ENCODE measurements at regions not wholly inside any gene's neighbourhood (a gene's known extent, or its start where the extent isn't known, plus 50 kb on each side); places are given as distances from the start of the nearest gene placed in this dataset.

DNA sequence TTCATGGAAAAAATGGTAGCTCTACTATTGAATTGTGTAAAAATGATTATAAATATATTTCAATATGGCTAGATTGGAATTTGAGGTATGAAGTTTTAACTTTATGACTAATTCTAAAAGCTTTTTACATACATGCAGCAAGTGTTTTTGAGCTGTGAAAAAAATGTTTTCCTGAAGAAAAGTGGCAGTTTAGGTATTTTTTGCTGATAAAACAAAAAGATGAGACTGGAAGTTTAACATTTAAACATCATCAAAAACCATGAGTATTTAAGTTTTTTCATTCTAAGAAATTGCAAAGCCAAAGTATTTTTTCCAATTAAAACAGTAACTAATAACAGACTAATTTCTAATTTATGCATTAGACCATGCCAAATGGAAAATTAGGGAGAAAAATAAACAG lies 751.1 kb downstream of the FGF9 start:
- H3K4me3 ChIP-seq = no peak overlapping the region
- TF ChIP-seq POLR2A (IDR thresholded peaks at IDR 0.05) (no peak), EP300 (IDR thresholded peaks at IDR 0.05) (no peak), POLR2AphosphoS5 (IDR thresholded peaks at IDR 0.05) (no peak)
- TF ChIP-seq, protein P1, sequence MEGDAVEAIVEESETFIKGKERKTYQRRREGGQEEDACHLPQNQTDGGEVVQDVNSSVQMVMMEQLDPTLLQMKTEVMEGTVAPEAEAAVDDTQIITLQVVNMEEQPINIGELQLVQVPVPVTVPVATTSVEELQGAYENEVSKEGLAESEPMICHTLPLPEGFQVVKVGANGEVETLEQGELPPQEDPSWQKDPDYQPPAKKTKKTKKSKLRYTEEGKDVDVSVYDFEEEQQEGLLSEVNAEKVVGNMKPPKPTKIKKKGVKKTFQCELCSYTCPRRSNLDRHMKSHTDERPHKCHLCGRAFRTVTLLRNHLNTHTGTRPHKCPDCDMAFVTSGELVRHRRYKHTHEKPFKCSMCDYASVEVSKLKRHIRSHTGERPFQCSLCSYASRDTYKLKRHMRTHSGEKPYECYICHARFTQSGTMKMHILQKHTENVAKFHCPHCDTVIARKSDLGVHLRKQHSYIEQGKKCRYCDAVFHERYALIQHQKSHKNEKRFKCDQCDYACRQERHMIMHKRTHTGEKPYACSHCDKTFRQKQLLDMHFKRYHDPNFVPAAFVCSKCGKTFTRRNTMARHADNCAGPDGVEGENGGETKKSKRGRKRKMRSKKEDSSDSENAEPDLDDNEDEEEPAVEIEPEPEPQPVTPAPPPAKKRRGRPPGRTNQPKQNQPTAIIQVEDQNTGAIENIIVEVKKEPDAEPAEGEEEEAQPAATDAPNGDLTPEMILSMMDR (IDR thresholded peaks at IDR 0.05) = no peak
- intact Hi-C loops (cut with DNase I) = no loop called here

DNA sequence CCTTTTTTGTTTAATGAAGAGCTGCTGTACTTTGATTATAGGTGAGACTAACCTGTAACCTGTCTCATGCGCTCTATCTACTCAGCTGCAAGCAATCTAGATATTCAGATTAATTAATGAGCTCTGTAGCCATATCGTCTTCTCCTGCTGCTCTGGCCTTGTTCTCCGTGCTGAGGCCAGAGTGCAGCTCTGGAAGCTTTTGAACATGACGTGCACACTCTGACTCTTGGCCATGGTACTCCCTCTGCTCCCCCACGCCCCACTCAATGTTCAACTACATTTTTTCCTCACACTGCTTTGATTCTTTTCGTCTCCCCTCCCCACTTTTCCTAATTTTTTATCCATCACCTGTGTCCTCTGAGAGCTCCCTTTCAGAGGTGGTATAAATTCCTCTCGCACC lies 751.8 kb downstream of the FGF9 start:
- H3K4me1 ChIP-seq = no peaks in the 10 kb centered on the region
- WGBS, 2 donors = 75 to 81% methylated on average over 7 of the region's 7 CpGs
- no peaks in the 10 kb centered on the region for H3K9me3 ChIP-seq
- no peak overlapping the region for H3K4me3 ChIP-seq
- H3K27me3 ChIP-seq = no peaks in the 10 kb centered on the region
- H3K36me3 ChIP-seq = no peaks in the 10 kb centered on the region
- no peak overlapping the region for H3K27ac ChIP-seq
- no peak for DNase-seq
- intact Hi-C loops (cut with DNase I) = no loop called here
- no peak for TF ChIP-seq POLR2A (IDR thresholded peaks at IDR 0.05)
- no peak for TF ChIP-seq EP300 (IDR thresholded peaks at IDR 0.05)
- TF ChIP-seq, protein P1 (IDR thresholded peaks at IDR 0.05) = no peak
- TF ChIP-seq POLR2AphosphoS5 (IDR thresholded peaks at IDR 0.05) = no peak

More for the DNA sequence above, 751.1 kb downstream of the FGF9 start:
- DNase-seq = no peak
- H3K27ac ChIP-seq = no peak overlapping the region
- no peaks in the 10 kb centered on the region for H3K27me3 ChIP-seq
- H3K36me3 ChIP-seq = no peaks in the 10 kb centered on the region
- no peaks in the 10 kb centered on the region for H3K4me1 ChIP-seq
- no peaks in the 10 kb centered on the region for H3K9me3 ChIP-seq

DNA sequence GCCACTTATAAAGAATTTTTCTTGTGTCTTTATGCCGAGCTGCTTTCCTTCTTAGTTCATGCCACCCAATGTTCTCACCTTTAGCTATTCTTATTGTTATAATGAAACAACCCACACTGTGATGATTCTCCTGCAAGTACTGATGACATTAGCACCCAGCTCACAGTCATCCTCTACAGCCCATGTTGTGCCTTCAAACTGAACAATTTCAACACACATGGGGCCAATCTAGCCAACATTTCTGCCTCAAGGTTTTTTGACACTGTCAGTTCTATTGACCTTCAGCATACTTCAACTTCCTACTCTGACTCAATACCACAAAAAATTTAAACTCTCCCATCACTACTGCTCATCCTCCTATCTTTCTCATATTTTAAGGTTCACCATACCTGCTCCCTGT lies 752.4 kb downstream of the FGF9 start:
- TF ChIP-seq POLR2AphosphoS5 (IDR thresholded peaks at IDR 0.05) (no peak), POLR2A (IDR thresholded peaks at IDR 0.05) (no peak), EP300 (IDR thresholded peaks at IDR 0.05) (no peak)
- TF ChIP-seq, protein P1 (IDR thresholded peaks at IDR 0.05) = no peak
- H3K4me3 ChIP-seq = no peak overlapping the region

DNA sequence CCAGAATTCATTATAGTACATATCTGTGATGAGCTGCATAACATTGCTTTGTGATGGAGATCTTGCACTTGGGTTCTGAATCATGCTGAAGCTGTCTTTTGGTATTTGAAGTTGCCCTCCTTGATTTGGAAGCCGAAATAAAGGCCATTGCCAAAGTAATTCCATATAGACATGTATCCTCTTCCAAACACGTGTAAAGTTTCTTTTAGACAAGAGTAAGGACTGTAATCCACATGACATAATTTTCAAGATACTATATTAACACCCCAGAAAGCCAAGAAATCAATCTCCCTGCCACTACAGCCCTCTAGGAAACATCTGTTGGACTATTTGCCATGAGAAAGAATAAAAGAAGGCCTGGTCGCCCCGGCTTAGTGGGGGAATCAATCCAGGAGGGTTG lies 754.2 kb downstream of the FGF9 start:
- Histone ChIP-seq H3K4me3 (no peak overlapping the region), H3K36me3 (no peaks in the 10 kb centered on the region), H3K4me1 (no peaks in the 10 kb centered on the region), H3K27ac (no peak overlapping the region), H3K9me3 (no peaks in the 10 kb centered on the region), H3K27me3 (no peaks in the 10 kb centered on the region)
- intact Hi-C loops (cut with DNase I) = no loop called here
- WGBS, 2 donors = 80 to 83% methylated on average over 4 of the region's 4 CpGs
- no peak for DNase-seq
- TF ChIP-seq EP300 (IDR thresholded peaks at IDR 0.05) (no peak), POLR2A (IDR thresholded peaks at IDR 0.05) (no peak)

More for the DNA sequence above, 752.4 kb downstream of the FGF9 start:
- Histone ChIP-seq H3K4me1 (no peaks in the 10 kb centered on the region), H3K27me3 (no peaks in the 10 kb centered on the region), H3K36me3 (no peaks in the 10 kb centered on the region), H3K27ac (no peak overlapping the region), H3K9me3 (no peaks in the 10 kb centered on the region)
- DNase-seq = no peak
- 88 to 90% methylated on average over 1 of the region's 1 CpG for WGBS, 2 donors
- intact Hi-C loops (cut with DNase I) = no loop called here

DNA sequence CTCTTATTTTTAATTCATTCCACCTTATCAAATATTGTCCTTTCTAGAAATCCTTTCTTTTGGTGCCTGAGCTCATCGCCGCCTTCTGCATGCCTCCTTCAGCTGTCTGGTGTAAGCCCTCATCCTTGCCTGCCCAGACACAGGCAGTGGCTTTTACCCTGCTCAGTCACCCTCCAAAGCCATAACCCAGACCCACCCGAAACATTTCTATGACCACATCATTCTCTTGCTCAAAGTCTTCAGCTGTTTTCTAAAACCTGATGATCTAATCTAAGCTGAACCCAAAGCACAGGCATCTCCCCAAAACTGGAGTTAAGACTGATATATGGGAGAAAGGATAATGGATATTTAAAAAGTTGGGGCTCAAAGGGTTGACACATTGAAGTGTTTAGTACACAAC lies 753.7 kb upstream of the SGCG start:
- intact Hi-C loops (cut with DNase I) = no loop called here
- Histone ChIP-seq H3K27me3 (no peaks in the 10 kb centered on the region), H3K36me3 (no peaks in the 10 kb centered on the region), H3K4me3 (no peak overlapping the region), H3K4me1 (no peaks in the 10 kb centered on the region), H3K9me3 (no peaks in the 10 kb centered on the region), H3K27ac (no peak overlapping the region)
- WGBS, 2 donors = 94 to 96% methylated on average over 3 of the region's 3 CpGs
- TF ChIP-seq POLR2AphosphoS5 (IDR thresholded peaks at IDR 0.05) (no peak), EP300 (IDR thresholded peaks at IDR 0.05) (no peak), POLR2A (IDR thresholded peaks at IDR 0.05) (no peak)
- TF ChIP-seq, protein P1 (IDR thresholded peaks at IDR 0.05) = no peak
- no peak for DNase-seq
